ENCODE measurements at regions not wholly inside any gene's neighbourhood (a gene's known extent, or its start where the extent isn't known, plus 50 kb on each side); places are given as distances from the start of the nearest gene placed in this dataset.

- POLR2A ChIA-PET (ENCODE audit: unreplicated experiment): no interaction called here
- no TSS peak for BruUV-seq (replicated peaks)
- in situ Hi-C loops (cut with MboI; ENCODE audit: low sequenced_read_pairs) (no loop called here), dilution Hi-C loops (cut with HindIII; ENCODE audit: low sequenced_read_pairs, unreplicated experiment) (no loop called here), intact Hi-C loops (cut with micrococcal nuclease) (no loop called here)
- Histone ChIP-seq H2BK20ac (ENCODE audit: low read depth, low read length) (no peak overlapping the region), H2AK9ac (replicated peaks; ENCODE audit: low read depth, low read length, poor library complexity) (no peak overlapping the region), H3K56ac (ENCODE audit: extremely low read depth, insufficient read depth, low read length) (no peak overlapping the region), H3K4me1 (ENCODE audit: control insufficient read depth, insufficient read depth, low read length) (no peaks in the 10 kb centered on the region), H3K9me1 (ENCODE audit: insufficient read depth, low read length) (no peaks in the 10 kb centered on the region), H2AFZ (replicated peaks; ENCODE audit: low read length, poor library complexity) (no peak overlapping the region), H3K27ac (ENCODE audit: insufficient read depth, low read length) (no peak overlapping the region), H3K4me3 (ENCODE audit: insufficient read depth, low read depth, low read length) (no peak overlapping the region), H3K4me2 (ENCODE audit: low read depth, low read length) (no peak overlapping the region), H4K91ac (ENCODE audit: insufficient read depth, low read depth, low read length) (no peak overlapping the region), H4K5ac (ENCODE audit: low read depth, low read length) (no peak overlapping the region), H3K14ac (replicated peaks; ENCODE audit: low read depth, low read length) (no peak overlapping the region), H2BK5ac (ENCODE audit: low read depth, low read length, poor library complexity, severe bottlenecking) (no peak overlapping the region), H3K36me3 (ENCODE audit: control insufficient read depth, insufficient read depth, low read length) (no peaks in the 10 kb centered on the region), H3K79me1 (ENCODE audit: low read depth in 1 of 2, low read length in 2 of 2) (no peaks in the 10 kb centered on the region), H2AK5ac (ENCODE audit: low read depth, low read length) (no peak overlapping the region), H3K9ac (ENCODE audit: low read depth, low read length) (no peak overlapping the region), H4K20me1 (ENCODE audit: insufficient read depth, low read length) (no peaks in the 10 kb centered on the region), H3K18ac (ENCODE audit: low read depth, low read length) (no peak overlapping the region), H4K8ac (ENCODE audit: low read depth in 2 of 2, low read length in 2 of 2) (no peak overlapping the region), H3K23ac (ENCODE audit: low read depth, low read length) (no peak overlapping the region), H2BK15ac (ENCODE audit: low read depth, low read length) (no peak overlapping the region), H3K9me3 (ENCODE audit: control insufficient read depth, insufficient read depth, low read length) (peaks cover 4% of the 10 kb centered on the region), H3K27me3 (ENCODE audit: control insufficient read depth, insufficient read depth, low read length) (no peaks in the 10 kb centered on the region), H2BK120ac (ENCODE audit: low read depth, low read length) (no peak overlapping the region), H3K4ac (ENCODE audit: low read depth, low read length) (no peak overlapping the region)
- no peak for DNase-seq
- ATAC-seq (ENCODE audit: low read depth): no peak
- TF ChIP-seq CEBPB (IDR thresholded peaks at IDR 0.05; ENCODE audit: low read depth, low read length): no peak
- no peak for TF ChIP-seq SMC3 (IDR thresholded peaks at IDR 0.05; ENCODE audit: low read depth, low read length)
- TF ChIP-seq MAFK (IDR thresholded peaks at IDR 0.05; ENCODE audit: low read depth, low read length): no peak
- no peak for TF ChIP-seq FOS (IDR thresholded peaks at IDR 0.05; ENCODE audit: low read depth, low read length)
- no peak for TF ChIP-seq MAZ (IDR thresholded peaks at IDR 0.05; ENCODE audit: borderline replicate concordance, low read depth, low read length)
- no peak for TF ChIP-seq USF2 (IDR thresholded peaks at IDR 0.05; ENCODE audit: low read depth, low read length)
- no peak for TF ChIP-seq MXI1 (IDR thresholded peaks at IDR 0.05; ENCODE audit: borderline replicate concordance, low read depth, low read length)
- no peak for TF ChIP-seq CTCF (conservative IDR thresholded peaks at IDR 0.05; ENCODE audit: low read depth, low read length)
- no peak for TF ChIP-seq RCOR1 (IDR thresholded peaks at IDR 0.05; ENCODE audit: insufficient replicate concordance, low read length)
- no CpG with 5 or more reads among the region's 1 CpG for WGBS, 2 experiments (ENCODE audit: extremely low coverage in 2 of 2, insufficient read length in 1 of 2)
- CTCF ChIA-PET: no interaction called here
These were observed 400.4 kb downstream of the CDC14C start for GRCh38 chr7:49324707-49325106.

Measured in IMR-90 (cell line).